Muscle of arm (tissue), 1 donor: ENCODE measurements at regions not wholly inside any gene's neighbourhood (a gene's known extent, or its start where the extent isn't known, plus 50 kb on each side); places are given as distances from the start of the nearest gene placed in this dataset.
"Not testable (repeated sequence)": the region's sequence is repeated elsewhere in the genome, so short reads cannot be mapped to it uniquely, and the experiment has no call there.

Experiments
- DNase-seq: peaks from one replicate; pipeline ENCODE4 v3.0.0-alpha.2; 2013

DNA sequence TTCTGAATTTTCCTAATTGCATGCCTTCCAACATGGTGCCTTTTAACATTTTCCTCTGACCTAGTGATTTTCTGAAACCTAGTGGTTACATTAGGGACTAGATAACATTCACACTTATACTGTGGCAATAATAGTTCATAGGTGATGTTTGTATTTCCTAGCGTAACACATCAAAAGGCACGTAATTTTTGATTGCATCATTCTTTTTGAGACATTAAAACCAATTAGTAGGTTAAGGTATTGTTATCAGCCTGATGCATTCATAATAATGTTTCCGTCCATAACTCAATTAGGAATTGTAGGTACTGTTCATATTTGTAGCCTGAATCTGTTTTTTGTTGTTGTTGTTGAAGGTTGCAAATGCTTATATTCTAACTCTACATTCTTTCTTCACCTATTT is 192.4 kb downstream of the ANXA1 start:
- no peak for DNase-seq

DNA sequence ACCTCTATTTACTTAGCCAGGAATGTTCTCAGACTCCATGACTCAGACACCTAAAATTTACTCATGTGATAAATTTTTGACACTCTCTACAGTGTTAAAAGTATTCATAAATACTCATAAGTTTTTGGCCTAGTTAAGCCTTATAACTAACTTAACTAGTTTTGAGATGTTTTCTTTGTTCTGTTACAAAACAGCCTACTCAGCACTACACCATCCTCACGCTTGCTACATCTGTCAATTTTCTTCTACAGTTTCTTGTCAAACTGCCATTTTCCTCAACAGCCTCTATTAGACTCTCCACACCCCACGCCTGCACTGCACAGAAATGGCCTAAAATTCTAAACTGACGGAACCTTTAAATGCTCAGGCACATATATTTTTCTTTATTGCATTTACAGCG is 195.5 kb downstream of the ANXA1 start:
- no peak for DNase-seq

DNA sequence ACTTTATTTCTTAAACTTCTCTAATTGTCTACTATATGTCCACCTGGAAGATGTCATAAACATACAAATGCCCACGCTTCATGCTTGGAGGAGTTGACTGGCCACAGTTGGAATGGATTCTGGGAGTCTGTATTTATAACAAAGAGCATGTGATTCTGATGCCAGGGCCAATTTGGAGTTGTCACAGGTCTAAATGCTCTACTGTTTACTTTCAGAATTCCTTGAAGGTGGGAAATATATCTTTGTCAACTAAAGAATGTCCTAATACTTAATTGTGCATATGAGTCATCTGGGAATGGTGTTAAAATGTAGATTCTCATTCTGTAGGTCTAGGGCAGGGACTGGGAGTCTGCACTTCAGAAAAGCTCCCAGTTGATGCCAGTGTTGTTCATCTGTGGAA is 196.1 kb downstream of the ANXA1 start:
- DNase-seq = no peak

GRCh38 chr9:73348471-73348870 is 196.8 kb downstream of the ANXA1 start:
- no peak for DNase-seq

DNA sequence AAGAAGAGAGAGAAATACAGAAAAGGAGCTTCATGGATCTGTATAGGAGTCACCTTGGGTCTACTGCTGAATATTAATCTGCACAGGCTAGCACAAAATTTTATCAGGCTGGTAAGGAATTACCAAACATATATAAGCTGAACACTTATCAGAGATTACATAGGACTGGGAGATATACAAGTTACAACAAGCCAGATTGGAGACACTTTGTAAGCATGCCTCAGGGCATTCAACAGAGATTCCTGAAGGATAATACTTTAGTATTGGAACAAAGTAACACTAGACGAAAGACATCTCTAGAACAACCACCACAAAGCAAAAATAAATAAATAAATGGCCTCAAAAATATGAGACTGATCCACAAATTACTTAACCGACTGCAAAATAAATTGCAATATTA is 197.8 kb downstream of the ANXA1 start:
- no peak for DNase-seq

DNA sequence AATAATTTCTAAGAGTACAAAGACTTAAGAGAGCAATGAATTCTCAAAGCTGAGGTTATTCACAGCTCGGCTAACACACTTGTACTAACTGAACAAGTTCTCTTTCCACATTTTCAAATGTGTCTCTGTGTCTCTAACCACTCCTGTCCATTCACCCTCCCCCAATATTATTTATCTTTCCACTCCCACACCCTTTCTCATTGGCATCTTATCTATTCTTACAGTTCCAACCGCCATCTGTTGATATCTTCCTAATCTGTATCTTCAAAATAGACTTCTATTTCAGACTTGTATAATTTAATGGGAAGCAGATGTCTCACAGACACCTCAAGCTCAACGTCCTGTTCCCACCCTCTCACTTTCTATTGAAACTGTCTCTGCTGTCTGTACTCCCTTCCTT is 205.9 kb downstream of the ANXA1 start:
- DNase-seq = no peak

GRCh38 chr9:73370053-73370452 is 218.4 kb downstream of the ANXA1 start:
- DNase-seq = no peak

- no peak for DNase-seq
Observed at GRCh38 chr9:73371801-73372200, 220.1 kb downstream of the ANXA1 start.

GRCh38 chr9:73380411-73380810 is 228.7 kb downstream of the ANXA1 start:
- no peak for DNase-seq

DNA sequence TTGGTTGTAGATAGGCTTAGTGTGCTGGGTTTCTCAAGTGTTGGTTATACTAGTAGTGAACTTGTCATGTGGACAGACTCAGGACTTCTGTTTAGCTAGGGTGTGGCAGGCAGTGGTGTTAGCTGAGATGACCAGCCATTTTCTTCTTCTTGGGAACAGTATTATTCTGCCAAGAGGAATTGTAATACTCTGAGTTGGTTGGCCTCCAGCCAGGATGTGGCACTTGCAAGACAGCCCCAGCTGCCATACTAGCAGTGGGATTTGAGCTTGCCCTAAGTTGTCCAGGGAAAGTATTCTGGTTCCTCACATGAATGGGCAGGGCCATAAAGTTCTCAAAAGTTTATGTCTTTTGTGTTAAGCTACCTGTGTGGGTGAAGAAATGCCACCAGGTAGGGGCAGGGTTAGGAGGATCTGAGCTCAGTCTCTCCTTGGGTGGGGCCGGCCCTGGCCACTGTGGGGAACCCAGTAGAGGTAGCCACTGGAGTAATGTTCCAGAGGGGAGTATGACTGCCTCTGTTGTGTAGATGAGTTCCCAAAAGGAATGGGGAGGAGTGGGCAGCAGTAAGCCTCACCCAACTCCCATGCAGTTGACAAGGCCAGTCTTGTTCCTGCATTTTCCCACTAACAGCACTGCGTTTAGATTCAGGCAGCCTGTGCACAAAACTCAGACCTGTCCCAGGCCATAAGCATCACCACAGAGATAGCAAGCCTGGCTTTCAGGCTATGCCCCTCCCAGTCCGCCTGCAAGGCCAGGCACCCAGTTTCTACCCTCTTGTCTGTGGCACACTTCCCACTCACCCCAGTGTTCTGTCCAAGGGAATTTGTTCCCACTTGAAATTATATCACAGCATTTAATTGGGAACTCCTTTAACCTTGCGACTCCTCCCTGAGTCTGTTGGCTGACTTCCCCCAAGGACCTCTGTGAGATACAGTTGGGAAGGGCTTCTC is 250.7 kb downstream of the ANXA1 start:
- no peak for DNase-seq

GRCh38 chr9:73411494-73411893 is 259.8 kb downstream of the ANXA1 start:
- no peak for DNase-seq

GRCh38 chr9:73412874-73413273 is 261.2 kb downstream of the ANXA1 start:
- no peak for DNase-seq

DNA sequence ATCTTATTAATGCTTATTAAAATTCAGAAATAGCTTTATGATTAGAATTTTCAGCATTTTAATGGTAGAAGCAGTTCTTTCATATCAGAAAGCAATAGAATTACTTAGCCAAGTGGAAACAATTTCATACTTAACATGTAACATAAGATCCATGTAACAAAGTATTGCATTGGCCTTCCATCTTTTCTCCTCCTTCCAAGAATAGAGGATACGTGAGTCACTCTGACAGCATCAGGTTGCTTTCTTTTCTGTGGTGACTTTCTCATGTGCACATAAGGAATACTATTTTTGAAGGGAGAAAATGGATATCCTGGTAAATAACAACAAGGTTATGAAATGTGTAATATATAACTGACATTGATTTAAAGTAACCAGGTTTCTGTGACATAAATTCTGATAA is 272.2 kb downstream of the ANXA1 start:
- DNase-seq = no peak

GRCh38 chr9:73426269-73426668 is 274.6 kb downstream of the ANXA1 start:
- DNase-seq = no peak

DNA sequence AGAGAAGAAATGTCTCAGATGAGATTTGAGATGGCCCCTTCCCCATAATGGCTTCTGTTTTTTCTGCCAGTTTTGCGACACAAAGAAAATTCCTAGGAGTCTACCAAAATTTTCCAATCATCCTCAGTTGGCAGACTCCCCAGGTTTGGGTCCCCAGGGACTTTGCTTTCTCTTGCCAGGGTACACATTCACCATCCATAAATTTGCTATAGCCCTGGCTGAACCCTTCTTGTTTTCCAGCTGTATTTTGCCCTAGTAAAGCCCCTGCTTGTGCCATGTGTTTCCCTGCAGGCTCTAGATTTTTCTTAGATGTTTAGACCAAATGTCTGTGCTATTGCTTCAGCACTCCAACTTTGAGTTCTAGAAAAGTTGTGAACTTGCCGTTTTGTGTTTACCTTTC is 283.2 kb downstream of the ANXA1 start:
- DNase-seq = no peak

GRCh38 chr9:73437758-73438157 is 286.1 kb downstream of the ANXA1 start:
- no peak for DNase-seq

DNA sequence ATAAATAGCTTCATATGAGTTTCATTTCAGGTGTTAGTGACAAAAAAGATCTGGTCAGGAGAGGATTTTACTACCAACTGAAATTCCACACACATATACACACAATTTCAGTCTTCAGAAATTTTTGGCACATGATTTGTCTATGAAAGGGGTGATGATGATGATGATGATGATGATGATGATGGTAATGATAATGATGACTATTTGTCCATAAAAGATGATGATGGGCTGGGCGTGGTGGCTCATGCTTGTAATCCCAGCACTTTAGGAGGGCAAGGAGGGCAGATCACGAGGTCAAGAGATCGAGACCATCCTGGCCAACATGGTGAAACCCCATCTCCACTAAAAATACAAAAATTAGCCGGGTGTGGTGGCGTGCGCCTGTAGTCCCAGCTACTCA is 288.2 kb downstream of the ANXA1 start:
- DNase-seq = not testable (repeated sequence)

DNA sequence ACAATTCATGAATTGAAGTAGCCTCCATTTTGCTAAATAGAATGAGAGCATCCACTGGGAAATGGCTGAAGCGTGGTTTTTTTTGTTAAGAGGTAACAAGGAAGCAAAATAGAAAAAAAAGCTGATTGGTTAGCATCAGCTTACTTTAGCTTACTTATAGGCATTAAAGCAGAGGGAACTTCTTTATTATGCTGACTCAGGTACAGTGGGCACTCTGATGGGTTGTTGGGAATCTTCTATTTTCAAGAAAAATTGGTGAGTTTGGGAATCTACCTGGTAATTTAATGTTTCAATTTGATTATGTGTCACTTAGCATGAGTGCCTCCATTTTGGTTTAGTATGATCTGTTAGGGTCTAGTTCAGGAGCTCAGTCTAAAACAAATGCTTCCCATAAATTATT is 289.6 kb downstream of the ANXA1 start:
- DNase-seq = no peak

GRCh38 chr9:73441890-73442818 is 290.5 kb downstream of the ANXA1 start:
- DNase-seq = no peak

DNA sequence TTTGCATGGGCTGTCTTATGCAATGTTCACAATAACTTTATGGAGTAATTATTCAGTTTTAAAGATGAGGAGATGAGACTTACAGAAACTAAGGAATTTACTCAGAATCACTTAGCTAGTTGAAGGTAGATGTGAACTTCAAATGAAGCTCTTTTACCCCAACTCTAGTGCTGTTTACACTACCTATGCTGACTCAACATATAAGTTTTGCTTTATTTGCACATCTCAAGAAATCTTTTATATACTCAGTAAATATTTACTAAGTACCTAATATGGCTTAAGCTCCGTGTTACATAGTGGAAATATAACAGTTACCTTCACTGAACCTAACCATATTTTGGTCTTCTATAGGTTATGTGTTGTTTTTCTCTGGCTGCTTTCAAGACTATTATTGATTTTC is 293.2 kb downstream of the ANXA1 start:
- DNase-seq = no peak

DNA sequence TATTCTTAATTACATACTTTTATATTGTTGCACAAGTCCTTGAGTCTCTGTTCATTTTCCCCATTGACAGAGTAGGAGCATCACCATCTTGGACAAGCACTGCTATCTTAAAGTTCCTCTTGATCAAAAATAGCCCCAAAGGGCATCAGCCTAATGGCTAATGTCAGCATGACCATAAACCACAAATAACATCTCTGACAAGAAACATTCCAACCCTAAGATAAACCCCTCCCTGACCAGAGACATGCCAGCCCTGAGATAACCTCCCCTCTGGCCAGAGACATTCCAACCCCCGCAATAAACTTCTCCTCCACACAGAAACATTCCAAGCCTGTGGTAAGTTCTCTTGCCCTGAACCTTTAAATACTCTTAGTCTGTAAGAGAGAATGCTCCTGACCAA is 293.7 kb downstream of the ANXA1 start:
- DNase-seq = not testable (repeated sequence)

DNA sequence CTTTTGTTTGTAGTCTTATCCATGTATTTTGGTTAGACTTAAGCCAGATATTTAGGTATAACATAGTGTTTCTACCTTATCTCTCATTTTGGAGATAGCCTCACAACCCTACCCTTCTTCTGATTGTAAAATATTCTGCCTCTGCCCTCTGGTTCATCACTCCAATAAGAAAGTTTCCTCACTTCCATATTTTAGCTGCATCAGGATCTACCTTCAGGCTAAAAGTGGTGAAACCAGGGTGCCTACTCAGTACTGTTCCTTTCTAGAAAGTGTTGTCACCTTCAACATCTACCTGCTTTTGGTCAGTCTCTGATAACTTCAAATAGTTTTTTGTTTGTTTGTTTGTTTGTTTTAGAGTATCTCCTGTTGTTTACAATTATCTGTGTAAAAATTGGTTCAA is 294.6 kb downstream of the ANXA1 start:
- DNase-seq = no peak

- no peak for DNase-seq
Observed at GRCh38 chr9:73451003-73451402, 299.3 kb downstream of the ANXA1 start.
